ENCODE measurements at regions not wholly inside any gene's neighbourhood (a gene's known extent, or its start where the extent isn't known, plus 50 kb on each side); places are given as distances from the start of the nearest gene placed in this dataset.

GRCh38 chr1:213864091-213864490 is 123.7 kb upstream of the PROX1 start:
- H3K9me3 Mint-ChIP-seq = no peaks in the 10 kb centered on the region
- no peaks in the 10 kb centered on the region for H3K36me3 Mint-ChIP-seq
- no peak overlapping the region for H3K4me3 Mint-ChIP-seq
- intact Hi-C loops (cut with micrococcal nuclease) = no loop called here
- H3K4me1 Mint-ChIP-seq (ENCODE audit: low read depth) = no peaks in the 10 kb centered on the region
- DNase-seq = no peak
- CTCF ChIA-PET = no interaction called here
- POLR2A ChIA-PET = no interaction called here
- H3K27me3 Mint-ChIP-seq = no peaks in the 10 kb centered on the region
- no peak overlapping the region for H3K27ac Mint-ChIP-seq

- Mint-ChIP-seq H3K9me3 (no peaks in the 10 kb centered on the region), H3K4me1 (ENCODE audit: low read depth) (peaks cover 9% of the 10 kb centered on the region), H3K27me3 (no peaks in the 10 kb centered on the region), H3K36me3 (no peaks in the 10 kb centered on the region), H3K27ac (no peak overlapping the region), H3K4me3 (no peak overlapping the region)
- CTCF ChIA-PET = no interaction called here
- DNase-seq = no peak
- POLR2A ChIA-PET = no interaction called here
- intact Hi-C loops (cut with micrococcal nuclease) = no loop called here
These were observed 119.3 kb upstream of the PROX1 start for GRCh38 chr1:213868482-213868881.

- ChIA-PET CTCF (no interaction called here), POLR2A (no interaction called here)
- Mint-ChIP-seq H3K27me3 (no peaks in the 10 kb centered on the region), H3K36me3 (no peaks in the 10 kb centered on the region), H3K4me3 (no peak overlapping the region), H3K9me3 (no peaks in the 10 kb centered on the region), H3K4me1 (ENCODE audit: low read depth) (peaks cover 9% of the 10 kb centered on the region), H3K27ac (no peak overlapping the region)
- no peak for DNase-seq
- intact Hi-C loops (cut with micrococcal nuclease) = no loop called here
These were observed 116.6 kb upstream of the PROX1 start for GRCh38 chr1:213871179-213871578.

- Mint-ChIP-seq H3K4me3 (no peak overlapping the region), H3K4me1 (ENCODE audit: low read depth) (peaks cover 9% of the 10 kb centered on the region), H3K36me3 (no peaks in the 10 kb centered on the region), H3K27me3 (no peaks in the 10 kb centered on the region), H3K27ac (no peak overlapping the region), H3K9me3 (no peaks in the 10 kb centered on the region)
- intact Hi-C loops (cut with micrococcal nuclease) = no loop called here
- POLR2A ChIA-PET = no interaction called here
- CTCF ChIA-PET = no interaction called here
- no peak for DNase-seq
These were observed 113.0 kb upstream of the PROX1 start for GRCh38 chr1:213874789-213875188.

GRCh38 chr1:213876531-213876930 is 111.2 kb upstream of the PROX1 start:
- no peaks in the 10 kb centered on the region for H3K36me3 Mint-ChIP-seq
- no peaks in the 10 kb centered on the region for H3K4me1 Mint-ChIP-seq (ENCODE audit: low read depth)
- no peak overlapping the region for H3K4me3 Mint-ChIP-seq
- ChIA-PET POLR2A (no interaction called here), CTCF (no interaction called here)
- intact Hi-C loops (cut with micrococcal nuclease) = no loop called here
- H3K27me3 Mint-ChIP-seq = no peaks in the 10 kb centered on the region
- DNase-seq = no peak
- no peak overlapping the region for H3K27ac Mint-ChIP-seq
- H3K9me3 Mint-ChIP-seq = no peaks in the 10 kb centered on the region

GRCh38 chr1:213883618-213884017 is 104.2 kb upstream of the PROX1 start:
- Mint-ChIP-seq H3K4me3 (no peak overlapping the region), H3K27ac (no peak overlapping the region), H3K36me3 (no peaks in the 10 kb centered on the region), H3K27me3 (no peaks in the 10 kb centered on the region), H3K9me3 (no peaks in the 10 kb centered on the region), H3K4me1 (ENCODE audit: low read depth) (no peaks in the 10 kb centered on the region)
- intact Hi-C loops (cut with micrococcal nuclease) = no loop called here
- CTCF ChIA-PET = no interaction called here
- no peak for DNase-seq
- POLR2A ChIA-PET = no interaction called here

GRCh38 chr1:213884402-213884801 is 103.4 kb upstream of the PROX1 start:
- ChIA-PET CTCF (no interaction called here), POLR2A (no interaction called here)
- no peaks in the 10 kb centered on the region for H3K9me3 Mint-ChIP-seq
- no peak for DNase-seq
- no peaks in the 10 kb centered on the region for H3K36me3 Mint-ChIP-seq
- no peak overlapping the region for H3K4me3 Mint-ChIP-seq
- intact Hi-C loops (cut with micrococcal nuclease) = no loop called here
- H3K4me1 Mint-ChIP-seq (ENCODE audit: low read depth) = no peaks in the 10 kb centered on the region
- H3K27ac Mint-ChIP-seq = no peak overlapping the region
- H3K27me3 Mint-ChIP-seq = no peaks in the 10 kb centered on the region

- intact Hi-C loops (cut with micrococcal nuclease) = no loop called here
- Mint-ChIP-seq H3K4me3 (no peak overlapping the region), H3K27ac (no peak overlapping the region), H3K9me3 (no peaks in the 10 kb centered on the region), H3K36me3 (no peaks in the 10 kb centered on the region), H3K4me1 (ENCODE audit: low read depth) (no peaks in the 10 kb centered on the region), H3K27me3 (no peaks in the 10 kb centered on the region)
- no peak for DNase-seq
- CTCF ChIA-PET = no interaction called here
- POLR2A ChIA-PET = no interaction called here
These were observed 102.8 kb upstream of the PROX1 start for GRCh38 chr1:213884942-213885341.

- POLR2A ChIA-PET = no interaction called here
- H3K27ac Mint-ChIP-seq = no peak overlapping the region
- no peaks in the 10 kb centered on the region for H3K9me3 Mint-ChIP-seq
- no peaks in the 10 kb centered on the region for H3K4me1 Mint-ChIP-seq (ENCODE audit: low read depth)
- H3K36me3 Mint-ChIP-seq = no peaks in the 10 kb centered on the region
- H3K4me3 Mint-ChIP-seq = no peak overlapping the region
- H3K27me3 Mint-ChIP-seq = no peaks in the 10 kb centered on the region
- CTCF ChIA-PET = no interaction called here
- intact Hi-C loops (cut with micrococcal nuclease) = no loop called here
- DNase-seq = no peak
These were observed 99.9 kb upstream of the PROX1 start for GRCh38 chr1:213887842-213888241.

GRCh38 chr1:213891989-213892902 is 95.5 kb upstream of the PROX1 start:
- Mint-ChIP-seq H3K27ac (no peak overlapping the region), H3K4me1 (ENCODE audit: low read depth) (no peaks in the 10 kb centered on the region), H3K9me3 (no peaks in the 10 kb centered on the region), H3K36me3 (no peaks in the 10 kb centered on the region), H3K27me3 (peaks cover 1% of the 10 kb centered on the region), H3K4me3 (no peak overlapping the region)
- DNase-seq = no peak
- ChIA-PET CTCF (no interaction called here), POLR2A (no interaction called here)
- intact Hi-C loops (cut with micrococcal nuclease) = no loop called here

- H3K9me3 Mint-ChIP-seq = no peaks in the 10 kb centered on the region
- ChIA-PET POLR2A (no interaction called here), CTCF (no interaction called here)
- intact Hi-C loops (cut with micrococcal nuclease) = no loop called here
- no peak overlapping the region for H3K4me3 Mint-ChIP-seq
- H3K36me3 Mint-ChIP-seq = no peaks in the 10 kb centered on the region
- H3K27me3 Mint-ChIP-seq = peaks cover 1% of the 10 kb centered on the region
- no peak for DNase-seq
- no peaks in the 10 kb centered on the region for H3K4me1 Mint-ChIP-seq (ENCODE audit: low read depth)
- H3K27ac Mint-ChIP-seq = no peak overlapping the region
These were observed 89.1 kb upstream of the PROX1 start for GRCh38 chr1:213898684-213899083.

GRCh38 chr1:213899413-213899812 is 88.4 kb upstream of the PROX1 start:
- Mint-ChIP-seq H3K4me3 (no peak overlapping the region), H3K36me3 (no peaks in the 10 kb centered on the region), H3K9me3 (no peaks in the 10 kb centered on the region), H3K27ac (no peak overlapping the region), H3K4me1 (ENCODE audit: low read depth) (no peaks in the 10 kb centered on the region), H3K27me3 (peaks cover 1% of the 10 kb centered on the region)
- intact Hi-C loops (cut with micrococcal nuclease) = no loop called here
- ChIA-PET POLR2A (no interaction called here), CTCF (no interaction called here)
- no peak for DNase-seq

- intact Hi-C loops (cut with micrococcal nuclease) = no loop called here
- no peaks in the 10 kb centered on the region for H3K36me3 Mint-ChIP-seq
These were observed 82.4 kb upstream of the PROX1 start for GRCh38 chr1:213905344-213905743.

More at GRCh38 chr1:213905344-213905743, 82.4 kb upstream of the PROX1 start:
- POLR2A ChIA-PET = no interaction called here
- no peak overlapping the region for H3K27ac Mint-ChIP-seq
- H3K27me3 Mint-ChIP-seq = no peaks in the 10 kb centered on the region
- H3K4me3 Mint-ChIP-seq = no peak overlapping the region
- no peak for DNase-seq
- CTCF ChIA-PET = no interaction called here
- no peaks in the 10 kb centered on the region for H3K4me1 Mint-ChIP-seq (ENCODE audit: low read depth)
- no peaks in the 10 kb centered on the region for H3K9me3 Mint-ChIP-seq
